Superior temporal gyrus (tissue), 1 donor: ENCODE measurements at regions not wholly inside any gene's neighbourhood (a gene's known extent, or its start where the extent isn't known, plus 50 kb on each side); places are given as distances from the start of the nearest gene placed in this dataset.
A peak's percentile ranks its signal among the peaks of the same experiment; 100 is the strongest.

Experiments used
- DNase-seq: peaks from one replicate; pipeline ENCODE4 v3.0.0-alpha.2; 2016; ENCODE audit errors: extremely low spot score

- DNase-seq = no peak
Measured at GRCh38 chr6:40722091-40722490, 134.9 kb upstream of the LRFN2 start.

- peak; percentile 34 for DNase-seq
Measured at GRCh38 chr6:40721271-40721952, 134.2 kb upstream of the LRFN2 start.

GRCh38 chr6:40720375-40720748, 133.2 kb upstream of the LRFN2 start:
- no peak for DNase-seq

- DNase-seq = peak; percentile 58
Measured at GRCh38 chr6:40719671-40720374, 132.7 kb upstream of the LRFN2 start.

GRCh38 chr6:40718401-40718800, 131.2 kb upstream of the LRFN2 start:
- no peak for DNase-seq

GRCh38 chr6:40717411-40718057, 130.4 kb upstream of the LRFN2 start:
- DNase-seq = no peak

- DNase-seq = no peak
Measured at GRCh38 chr6:40715570-40716403, 128.6 kb upstream of the LRFN2 start.

- no peak for DNase-seq
Measured at GRCh38 chr6:40714576-40715564, 127.7 kb upstream of the LRFN2 start.

- no peak for DNase-seq
Measured at GRCh38 chr6:40714143-40714542, 127.0 kb upstream of the LRFN2 start.

- DNase-seq = no peak
Measured at GRCh38 chr6:40713002-40713719, 126.0 kb upstream of the LRFN2 start.

GRCh38 chr6:40710626-40711330, 123.6 kb upstream of the LRFN2 start:
- no peak for DNase-seq

GRCh38 chr6:40708049-40708448, 120.9 kb upstream of the LRFN2 start:
- no peak for DNase-seq

GRCh38 chr6:40706178-40706577, 119.0 kb upstream of the LRFN2 start:
- DNase-seq = no peak

GRCh38 chr6:40705354-40705753, 118.2 kb upstream of the LRFN2 start:
- no peak for DNase-seq

- DNase-seq = no peak
Measured at GRCh38 chr6:40701352-40702007, 114.3 kb upstream of the LRFN2 start.

GRCh38 chr6:40700006-40700580, 112.9 kb upstream of the LRFN2 start:
- no peak for DNase-seq

GRCh38 chr6:40695750-40696415, 108.7 kb upstream of the LRFN2 start:
- DNase-seq = no peak

GRCh38 chr6:40695114-40695513, 108.0 kb upstream of the LRFN2 start:
- no peak for DNase-seq
